GM12891 (cell line): ENCODE measurements at regions not wholly inside any gene's neighbourhood (a gene's known extent, or its start where the extent isn't known, plus 50 kb on each side); places are given as distances from the start of the nearest gene placed in this dataset.

ENCODE experiments used
- POLR2A ChIP-seq: IDR thresholded peaks from 2 replicates; pipeline ENCODE4 v1.6.1; 2011; ENCODE audit warnings: low read depth, low read length, control low read depth
- POLR2AphosphoS5 ChIP-seq: IDR thresholded peaks from 2 replicates; pipeline ENCODE4 v1.6.1; 2011; ENCODE audit warnings: low read depth, low read length, control low read depth

DNA sequence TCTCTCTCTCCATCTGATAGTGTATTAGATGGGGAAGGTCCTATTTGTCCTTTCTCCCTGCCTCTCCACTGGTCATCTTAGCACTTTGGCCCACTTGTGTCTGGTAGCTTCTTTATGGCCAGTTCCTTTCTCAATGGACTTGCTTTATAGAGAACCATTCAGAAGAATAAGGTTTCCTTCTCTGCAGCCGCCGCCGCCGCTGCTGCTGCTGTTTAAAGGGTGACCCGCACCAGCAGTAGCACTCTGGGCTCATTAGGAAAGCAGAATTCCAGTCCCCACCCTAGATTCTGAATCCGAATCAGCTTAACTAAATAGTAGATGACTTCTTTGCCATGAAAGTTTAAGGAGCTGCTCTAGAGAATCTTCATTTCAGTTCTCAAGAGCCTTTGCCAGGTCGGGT lies 490.2 kb downstream of the FOXO1 start:
- no peak for TF ChIP-seq POLR2A
- TF ChIP-seq POLR2AphosphoS5, result no peak
